GM12864 (cell line): ENCODE measurements at regions not wholly inside any gene's neighbourhood (a gene's known extent, or its start where the extent isn't known, plus 50 kb on each side); places are given as distances from the start of the nearest gene placed in this dataset.

Experiments used
- DNase-seq: peaks from one replicate; pipeline ENCODE4 v3.0.0-alpha.2; 2011; ENCODE audit warnings: low read depth
- H3K4me3 ChIP-seq: 2 replicates; pipeline ENCODE4 v1.5.1; 2011; ENCODE audit warnings: mild to moderate bottlenecking, low read depth, low read length, control low read depth
- TF ChIP-seq, protein P1 (sequence below): IDR thresholded peaks from 2 replicates; pipeline ENCODE4 v1.5.1; 2011; ENCODE audit warnings: low read depth, mild to moderate bottlenecking, moderate library complexity, low read length, control low read depth, inconsistent platforms; ENCODE audit errors: missing control alignments

DNA sequence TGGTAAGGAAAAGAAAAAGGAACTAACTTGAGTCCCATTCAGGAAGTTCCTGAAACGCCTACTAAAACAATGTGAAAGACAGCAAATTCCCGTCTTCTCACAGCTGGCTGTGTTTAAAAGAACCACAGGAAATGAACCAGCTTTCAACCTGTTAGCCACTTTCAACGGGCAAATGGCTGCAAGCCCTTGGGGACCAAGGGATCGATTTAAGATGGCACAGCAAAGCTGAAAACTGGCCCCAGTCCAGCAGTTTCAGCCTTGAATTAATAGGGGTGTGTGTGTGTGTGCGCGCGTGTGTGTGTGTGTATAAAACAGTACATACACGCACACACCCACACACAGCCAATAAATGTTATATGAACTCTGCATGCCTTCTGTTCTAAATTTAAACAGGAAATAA lies 168.7 kb upstream of the TMCO5A start:
- DNase-seq, result no peak
- TF ChIP-seq, protein P1, sequence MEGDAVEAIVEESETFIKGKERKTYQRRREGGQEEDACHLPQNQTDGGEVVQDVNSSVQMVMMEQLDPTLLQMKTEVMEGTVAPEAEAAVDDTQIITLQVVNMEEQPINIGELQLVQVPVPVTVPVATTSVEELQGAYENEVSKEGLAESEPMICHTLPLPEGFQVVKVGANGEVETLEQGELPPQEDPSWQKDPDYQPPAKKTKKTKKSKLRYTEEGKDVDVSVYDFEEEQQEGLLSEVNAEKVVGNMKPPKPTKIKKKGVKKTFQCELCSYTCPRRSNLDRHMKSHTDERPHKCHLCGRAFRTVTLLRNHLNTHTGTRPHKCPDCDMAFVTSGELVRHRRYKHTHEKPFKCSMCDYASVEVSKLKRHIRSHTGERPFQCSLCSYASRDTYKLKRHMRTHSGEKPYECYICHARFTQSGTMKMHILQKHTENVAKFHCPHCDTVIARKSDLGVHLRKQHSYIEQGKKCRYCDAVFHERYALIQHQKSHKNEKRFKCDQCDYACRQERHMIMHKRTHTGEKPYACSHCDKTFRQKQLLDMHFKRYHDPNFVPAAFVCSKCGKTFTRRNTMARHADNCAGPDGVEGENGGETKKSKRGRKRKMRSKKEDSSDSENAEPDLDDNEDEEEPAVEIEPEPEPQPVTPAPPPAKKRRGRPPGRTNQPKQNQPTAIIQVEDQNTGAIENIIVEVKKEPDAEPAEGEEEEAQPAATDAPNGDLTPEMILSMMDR, result no peak

DNA sequence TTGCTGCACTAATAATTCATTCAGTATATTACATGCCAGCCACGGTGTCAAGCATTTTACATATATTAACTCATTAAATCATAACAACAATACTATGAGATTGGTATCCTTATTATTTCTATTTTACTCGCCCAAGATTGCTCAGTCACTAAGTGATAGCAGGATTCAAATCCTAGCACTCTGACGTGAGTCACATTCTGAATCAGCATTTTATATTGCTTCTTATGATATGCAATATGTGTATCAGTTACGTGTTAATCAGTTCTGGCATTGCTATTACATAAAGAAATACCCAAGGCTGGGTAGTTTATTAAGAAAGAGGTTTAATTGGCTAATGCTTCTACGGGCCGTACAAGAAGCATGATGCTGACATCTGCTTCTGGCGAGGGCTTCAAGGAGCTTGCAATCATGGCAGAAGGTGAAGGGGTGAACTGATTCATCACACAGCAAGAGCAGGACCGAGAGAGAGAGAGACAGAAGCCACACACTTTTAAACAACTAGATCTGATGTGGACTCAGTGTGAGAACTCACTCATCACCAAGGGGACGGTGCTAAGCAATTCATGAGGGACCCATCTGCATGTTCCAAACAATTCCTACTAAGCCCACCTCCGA lies 166.5 kb upstream of the TMCO5A start:
- TF ChIP-seq, protein P1, result no peak
- DNase-seq, result no peak
- no peak overlapping the region for H3K4me3 ChIP-seq

More for the DNA sequence above, 168.7 kb upstream of the TMCO5A start:
- no peak overlapping the region for H3K4me3 ChIP-seq

DNA sequence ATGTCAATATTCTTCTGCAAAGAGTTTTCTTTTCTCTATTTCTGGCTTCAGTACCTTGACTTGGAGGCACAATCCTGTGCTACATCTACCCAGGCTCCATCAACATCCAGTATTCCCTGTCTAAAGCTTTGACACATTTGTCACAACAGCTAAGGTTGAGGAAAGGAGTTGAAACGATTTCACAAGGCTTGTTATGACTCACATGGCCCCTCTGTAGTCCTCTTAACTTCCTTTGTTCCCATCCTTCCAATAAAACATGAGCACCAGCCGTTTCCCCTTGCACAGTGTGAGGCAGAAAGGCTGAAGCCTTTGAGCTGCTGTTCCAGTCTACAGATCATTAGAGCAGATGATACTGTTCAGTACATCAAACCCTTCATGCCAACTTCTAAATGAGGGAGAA lies 163.0 kb upstream of the TMCO5A start:
- DNase-seq, result no peak
- no peak overlapping the region for H3K4me3 ChIP-seq
- TF ChIP-seq, protein P1, result no peak

DNA sequence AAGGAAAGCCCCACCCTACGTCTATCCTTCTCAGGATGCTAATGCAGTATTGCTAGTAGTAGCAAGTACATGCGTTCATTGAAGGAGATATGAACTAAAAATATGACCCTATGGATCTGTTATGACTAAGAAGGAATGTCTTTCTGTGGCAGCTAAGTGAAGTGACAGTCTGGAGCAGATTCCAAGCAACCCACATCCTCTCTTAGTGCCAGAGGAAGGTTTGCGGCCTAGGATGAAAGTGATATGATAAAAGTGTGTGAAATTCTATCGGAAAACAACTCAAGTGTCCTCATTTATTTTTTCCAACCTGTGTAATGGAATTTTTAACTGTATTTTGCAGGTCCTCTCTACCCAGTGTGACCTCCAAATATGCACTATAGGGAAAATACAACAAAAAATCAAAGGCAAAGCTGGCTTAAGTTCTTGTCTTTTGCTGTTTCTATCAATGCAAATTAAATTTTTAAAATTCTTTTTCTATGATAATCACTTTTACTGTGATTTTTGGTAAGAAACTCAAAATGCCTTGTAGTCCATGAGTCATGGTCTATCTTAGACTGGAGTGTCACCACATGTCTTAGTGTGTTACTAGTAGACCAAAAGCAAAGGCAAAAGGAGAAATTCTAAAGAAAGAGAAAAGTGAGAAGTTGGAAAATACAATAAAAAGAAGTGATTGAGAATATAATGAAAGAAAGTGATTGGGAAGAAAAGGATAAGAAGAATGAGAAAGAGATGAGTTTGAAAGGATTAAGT lies 161.2 kb upstream of the TMCO5A start:
- no peak overlapping the region for H3K4me3 ChIP-seq
- no peak for DNase-seq
- TF ChIP-seq, protein P1, result no peak

DNA sequence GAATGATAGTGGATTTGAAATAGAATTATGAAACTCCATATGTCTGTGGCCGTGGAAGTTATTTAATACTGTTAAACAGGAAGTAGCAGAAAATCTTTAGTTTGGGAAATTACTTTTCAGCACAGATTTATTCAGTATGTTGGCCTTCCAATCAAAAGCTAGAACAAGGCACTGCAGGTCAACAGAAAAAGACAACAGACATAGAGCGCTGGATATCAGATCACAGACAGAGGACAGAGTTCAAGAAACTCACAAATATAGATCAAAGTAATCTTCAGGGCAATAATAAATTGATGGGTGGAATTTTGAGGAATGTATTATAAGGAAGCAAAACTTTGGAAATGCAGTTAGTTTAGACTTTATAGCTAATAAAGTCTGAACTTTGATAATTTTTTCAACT lies 159.5 kb upstream of the TMCO5A start:
- TF ChIP-seq, protein P1, result no peak
- no peak overlapping the region for H3K4me3 ChIP-seq
- DNase-seq, result no peak

DNA sequence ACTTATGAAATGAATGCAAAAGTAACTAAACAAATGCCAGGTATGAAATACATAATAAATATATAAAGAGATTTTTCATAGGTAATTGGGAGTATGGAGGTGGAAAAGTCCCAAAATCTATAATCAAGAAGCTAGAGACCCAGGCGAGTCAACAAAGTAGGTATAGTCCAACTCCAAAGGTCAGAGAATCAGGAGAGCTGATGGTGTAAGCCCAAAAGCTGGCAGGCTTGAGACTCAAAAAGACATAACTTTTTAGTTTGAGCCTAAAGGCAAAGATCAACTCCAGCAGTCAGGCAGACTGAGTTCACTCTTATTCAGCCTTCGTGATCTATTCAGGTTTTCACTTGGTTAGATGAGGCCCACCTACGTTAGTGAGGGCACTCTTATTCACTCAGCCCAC lies 157.4 kb upstream of the TMCO5A start:
- no peak overlapping the region for H3K4me3 ChIP-seq
- TF ChIP-seq, protein P1, result no peak
- DNase-seq, result no peak

DNA sequence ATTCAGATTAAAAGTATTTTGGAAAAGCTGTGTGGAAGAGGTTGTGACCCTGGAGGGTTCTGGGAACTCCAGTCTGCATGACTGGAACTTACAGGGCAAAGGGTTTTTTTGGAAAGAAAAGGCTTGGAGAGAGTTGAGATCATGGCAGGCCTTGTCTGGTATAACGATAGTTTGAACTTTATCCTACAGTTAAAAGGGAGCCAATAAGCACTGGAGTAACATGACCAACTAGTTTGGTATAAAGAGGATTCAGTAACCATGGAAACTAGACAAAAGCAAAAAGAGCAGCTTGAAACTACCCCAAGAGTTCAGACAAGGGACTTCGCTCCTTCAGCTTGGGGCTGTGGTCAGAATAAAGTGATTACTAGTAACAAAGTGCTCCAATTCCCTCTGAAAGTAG lies 151.2 kb upstream of the TMCO5A start:
- TF ChIP-seq, protein P1, result no peak
- no peak overlapping the region for H3K4me3 ChIP-seq
- no peak for DNase-seq
